ENCODE measurements at regions not wholly inside any gene's neighbourhood (a gene's known extent, or its start where the extent isn't known, plus 50 kb on each side); places are given as distances from the start of the nearest gene placed in this dataset.

DNA sequence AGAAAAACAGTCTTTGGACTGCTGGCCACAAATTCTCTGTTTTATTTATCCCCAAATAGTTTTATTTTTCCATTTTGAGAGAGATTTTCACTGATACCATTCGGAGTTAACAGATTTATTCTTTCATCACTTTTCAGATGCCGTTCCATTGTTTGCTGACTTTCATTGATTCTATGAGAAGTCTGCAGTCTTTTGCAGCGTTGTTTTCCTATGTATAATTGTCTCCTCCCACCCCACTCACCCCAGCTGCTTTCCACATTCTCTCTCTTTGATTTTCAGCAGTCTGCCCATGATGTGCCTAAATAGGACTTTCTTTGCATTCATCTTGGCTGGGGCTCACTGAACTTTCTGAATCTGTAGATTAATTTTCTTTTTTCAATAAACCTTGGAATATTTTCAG, 107.6 kb downstream of the C9orf50 start:
- DNase-seq = no peak
- Histone ChIP-seq H4K91ac (ENCODE audit: low read depth, low read length) (no peak overlapping the region), H4K12ac (ENCODE audit: low read depth, low read length) (no peak overlapping the region), H4K8ac (ENCODE audit: low read depth, low read length) (no peak overlapping the region), H3K79me1 (ENCODE audit: low read length) (no peaks in the 10 kb centered on the region), H3K9me3 (ENCODE audit: insufficient read depth, low read depth, low read length) (peaks cover 22% of the 10 kb centered on the region), H3K9ac (ENCODE audit: low read length) (no peak overlapping the region), H3K4me3 (ENCODE audit: low read depth, low read length) (no peak overlapping the region), H3K27me3 (ENCODE audit: insufficient read depth, low read length) (no peaks in the 10 kb centered on the region), H2AFZ (ENCODE audit: insufficient read depth, low read length, poor library complexity) (no peak overlapping the region), H2AK5ac (ENCODE audit: low read length) (no peak overlapping the region), H3K23ac (ENCODE audit: low read length) (no peak overlapping the region), H3K4ac (ENCODE audit: low read depth, low read length) (no peak overlapping the region), H3K36me3 (ENCODE audit: control insufficient read depth in 1 of 2, insufficient read depth in 2 of 2, low read length in 2 of 2) (no peaks in the 10 kb centered on the region), H2BK5ac (ENCODE audit: low read depth, low read length, poor library complexity) (no peak overlapping the region), H3K4me2 (ENCODE audit: low read length) (no peak overlapping the region), H3K18ac (ENCODE audit: low read length) (no peak overlapping the region), H2BK120ac (ENCODE audit: insufficient read depth, low read length, poor library complexity) (no peak overlapping the region), H2BK12ac (ENCODE audit: low read length) (no peak overlapping the region), H3K14ac (ENCODE audit: low read length) (no peak overlapping the region), H3K79me2 (ENCODE audit: control insufficient read depth, insufficient read depth, low read length, poor library complexity) (no peaks in the 10 kb centered on the region), H3K4me1 (ENCODE audit: control insufficient read depth in 1 of 2, insufficient read depth in 2 of 2, low read length in 2 of 2) (peaks cover 0 to 4% of the 10 kb centered on the region in 2 experiments), H3K27ac (ENCODE audit: low read depth, low read length) (no peak overlapping the region)
- WGBS (ENCODE audit: extremely low coverage, insufficient coverage, insufficient read length) = no CpG with 5 or more reads among the region's 3 CpGs

GRCh38 chr9:129511285-129511900, 109.5 kb downstream of the C9orf50 start:
- Histone ChIP-seq H3K27ac (ENCODE audit: low read depth, low read length) (no peak overlapping the region), H3K27me3 (ENCODE audit: insufficient read depth, low read length) (no peaks in the 10 kb centered on the region), H2AFZ (ENCODE audit: insufficient read depth, low read length, poor library complexity) (no peak overlapping the region), H3K4me1 (ENCODE audit: control insufficient read depth in 1 of 2, insufficient read depth in 2 of 2, low read length in 2 of 2) (peaks cover 4% of the 10 kb centered on the region in 2 experiments), H3K23ac (ENCODE audit: low read length) (no peak overlapping the region), H4K12ac (ENCODE audit: low read depth, low read length) (no peak overlapping the region), H3K9me3 (ENCODE audit: insufficient read depth, low read depth, low read length) (peaks cover 22% of the 10 kb centered on the region), H4K8ac (ENCODE audit: low read depth, low read length) (no peak overlapping the region), H3K79me2 (ENCODE audit: control insufficient read depth, insufficient read depth, low read length, poor library complexity) (no peaks in the 10 kb centered on the region), H3K36me3 (ENCODE audit: control insufficient read depth in 1 of 2, insufficient read depth in 2 of 2, low read length in 2 of 2) (no peaks in the 10 kb centered on the region), H2AK5ac (ENCODE audit: low read length) (no peak overlapping the region), H4K91ac (ENCODE audit: low read depth, low read length) (no peak overlapping the region), H3K18ac (ENCODE audit: low read length) (no peak overlapping the region), H2BK120ac (ENCODE audit: insufficient read depth, low read length, poor library complexity) (no peak overlapping the region), H3K14ac (ENCODE audit: low read length) (no peak overlapping the region), H3K4me3 (ENCODE audit: low read depth, low read length) (no peak overlapping the region), H3K79me1 (ENCODE audit: low read length) (peaks cover 4% of the 10 kb centered on the region), H3K4me2 (ENCODE audit: low read length) (no peak overlapping the region), H2BK12ac (ENCODE audit: low read length) (peak overlapping the region; percentile 88), H3K4ac (ENCODE audit: low read depth, low read length) (no peak overlapping the region), H2BK5ac (ENCODE audit: low read depth, low read length, poor library complexity) (no peak overlapping the region), H3K9ac (ENCODE audit: low read length) (no peak overlapping the region)
- no CpG with 5 or more reads among the region's 9 CpGs for WGBS (ENCODE audit: extremely low coverage, insufficient coverage, insufficient read length)
- DNase-seq = no peak

DNA sequence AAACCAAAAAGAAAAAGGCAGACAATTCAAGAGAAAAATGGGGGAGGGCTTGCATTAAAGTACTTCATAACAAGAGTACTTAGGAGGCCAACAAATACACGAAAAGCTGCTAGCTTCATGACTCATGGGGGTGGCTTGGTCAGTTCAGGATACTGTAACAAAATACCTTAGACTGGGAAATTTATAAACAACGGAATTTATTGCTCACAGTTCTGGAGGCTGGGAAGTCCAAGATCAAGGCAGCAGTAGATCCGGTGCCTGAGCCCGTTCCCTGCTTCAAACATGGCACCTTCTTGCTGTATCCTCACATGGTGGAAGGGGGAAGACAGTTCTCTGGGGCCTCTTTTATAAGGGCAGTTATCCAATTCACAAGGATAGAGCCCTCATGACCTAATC, 111.4 kb downstream of the C9orf50 start:
- H4K8ac ChIP-seq (ENCODE audit: low read depth, low read length) = no peak overlapping the region
- no CpG with 5 or more reads among the region's 4 CpGs for WGBS (ENCODE audit: extremely low coverage, insufficient coverage, insufficient read length)
- no peak overlapping the region for H4K91ac ChIP-seq (ENCODE audit: low read depth, low read length)
- no peak overlapping the region for H2AFZ ChIP-seq (ENCODE audit: insufficient read depth, low read length, poor library complexity)
- H2BK120ac ChIP-seq (ENCODE audit: insufficient read depth, low read length, poor library complexity) = no peak overlapping the region
- H3K4me1 ChIP-seq (ENCODE audit: control insufficient read depth in 1 of 2, insufficient read depth in 2 of 2, low read length in 2 of 2) = peaks cover 4% of the 10 kb centered on the region in 2 experiments
- no peak overlapping the region for H2BK12ac ChIP-seq (ENCODE audit: low read length)
- H2BK5ac ChIP-seq (ENCODE audit: low read depth, low read length, poor library complexity) = no peak overlapping the region
- H3K4me2 ChIP-seq (ENCODE audit: low read length) = no peak overlapping the region
- H3K36me3 ChIP-seq (ENCODE audit: control insufficient read depth in 1 of 2, insufficient read depth in 2 of 2, low read length in 2 of 2) = peaks cover 0 to under 1% of the 10 kb centered on the region in 2 experiments
- H3K27ac ChIP-seq (ENCODE audit: low read depth, low read length) = no peak overlapping the region
- no peak overlapping the region for H2AK5ac ChIP-seq (ENCODE audit: low read length)
- no peak overlapping the region for H3K4me3 ChIP-seq (ENCODE audit: low read depth, low read length)
- peaks cover 4% of the 10 kb centered on the region for H3K79me1 ChIP-seq (ENCODE audit: low read length)
- no peak overlapping the region for H3K14ac ChIP-seq (ENCODE audit: low read length)
- peak in 1 of 2 donors; percentile 65 for DNase-seq
- H3K18ac ChIP-seq (ENCODE audit: low read length) = no peak overlapping the region
- no peak overlapping the region for H3K9ac ChIP-seq (ENCODE audit: low read length)
- no peak overlapping the region for H3K23ac ChIP-seq (ENCODE audit: low read length)
- H3K27me3 ChIP-seq (ENCODE audit: insufficient read depth, low read length) = no peaks in the 10 kb centered on the region
- peaks cover 16% of the 10 kb centered on the region for H3K9me3 ChIP-seq (ENCODE audit: insufficient read depth, low read depth, low read length)
- H3K79me2 ChIP-seq (ENCODE audit: control insufficient read depth, insufficient read depth, low read length, poor library complexity) = no peaks in the 10 kb centered on the region
- H4K12ac ChIP-seq (ENCODE audit: low read depth, low read length) = no peak overlapping the region
- no peak overlapping the region for H3K4ac ChIP-seq (ENCODE audit: low read depth, low read length)

DNA sequence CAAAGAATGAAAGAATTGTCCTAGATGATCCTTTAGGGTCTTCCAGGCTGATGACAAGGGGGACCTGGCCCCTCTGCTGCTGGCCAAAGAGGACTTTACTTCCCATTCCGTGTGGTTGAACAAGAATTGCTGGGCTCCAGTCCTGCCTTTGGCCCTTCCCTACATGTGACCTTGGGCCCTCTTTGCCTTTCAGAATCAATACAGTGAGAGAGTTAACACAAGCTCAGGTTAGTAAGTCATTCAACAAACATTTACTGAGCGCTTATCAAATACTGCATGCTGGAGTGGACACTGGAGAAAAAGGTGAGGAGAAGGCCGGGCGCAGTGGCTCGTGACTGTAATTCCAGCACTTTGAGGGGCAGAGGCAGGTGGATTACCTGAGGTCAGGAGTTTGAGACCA, 113.1 kb downstream of the C9orf50 start:
- no peak overlapping the region for H3K27ac ChIP-seq (ENCODE audit: low read depth, low read length)
- H3K4me1 ChIP-seq (ENCODE audit: control insufficient read depth in 1 of 2, insufficient read depth in 2 of 2, low read length in 2 of 2) = peaks cover 7 to 8% of the 10 kb centered on the region in 2 experiments
- no peak overlapping the region for H3K4me3 ChIP-seq (ENCODE audit: low read depth, low read length)
- peaks cover 9% of the 10 kb centered on the region for H3K79me1 ChIP-seq (ENCODE audit: low read length)
- no peak for DNase-seq
- no peak overlapping the region for H3K9ac ChIP-seq (ENCODE audit: low read length)
- H2BK12ac ChIP-seq (ENCODE audit: low read length) = peak overlapping the region; percentile 81
- H2AK5ac ChIP-seq (ENCODE audit: low read length) = peak overlapping the region; percentile 71
- no peak overlapping the region for H3K23ac ChIP-seq (ENCODE audit: low read length)
- no peak overlapping the region for H2AFZ ChIP-seq (ENCODE audit: insufficient read depth, low read length, poor library complexity)
- H3K79me2 ChIP-seq (ENCODE audit: control insufficient read depth, insufficient read depth, low read length, poor library complexity) = no peaks in the 10 kb centered on the region
- H3K4ac ChIP-seq (ENCODE audit: low read depth, low read length) = no peak overlapping the region
- peak overlapping the region; percentile 49 for H4K91ac ChIP-seq (ENCODE audit: low read depth, low read length)
- no peak overlapping the region for H3K18ac ChIP-seq (ENCODE audit: low read length)
- H3K14ac ChIP-seq (ENCODE audit: low read length) = no peak overlapping the region
- H3K36me3 ChIP-seq (ENCODE audit: control insufficient read depth in 1 of 2, insufficient read depth in 2 of 2, low read length in 2 of 2) = peaks cover 2 to 3% of the 10 kb centered on the region in 2 experiments
- no peak overlapping the region for H4K8ac ChIP-seq (ENCODE audit: low read depth, low read length)
- peak overlapping the region; percentile 74 for H2BK120ac ChIP-seq (ENCODE audit: insufficient read depth, low read length, poor library complexity)
- H3K9me3 ChIP-seq (ENCODE audit: insufficient read depth, low read depth, low read length) = peaks cover 7% of the 10 kb centered on the region
- H4K12ac ChIP-seq (ENCODE audit: low read depth, low read length) = no peak overlapping the region
- no peaks in the 10 kb centered on the region for H3K27me3 ChIP-seq (ENCODE audit: insufficient read depth, low read length)
- WGBS (ENCODE audit: extremely low coverage, insufficient coverage, insufficient read length) = no CpG with 5 or more reads among the region's 5 CpGs
- no peak overlapping the region for H3K4me2 ChIP-seq (ENCODE audit: low read length)
- H2BK5ac ChIP-seq (ENCODE audit: low read depth, low read length, poor library complexity) = no peak overlapping the region
